A673 (cell line): ENCODE measurements at regions not wholly inside any gene's neighbourhood (a gene's known extent, or its start where the extent isn't known, plus 50 kb on each side); places are given as distances from the start of the nearest gene placed in this dataset.

Experiments used
- BruUV-seq: library from RNA; stranded (reverse); fragments of 400-500 nt; replicated peaks from 2 replicates; lab custom pipeline; 2021; lab: Mats Ljungman, UMichigan
- CTCF ChIA-PET: fragments of 300-600 bp; sonication (Branson Sonifier 250); formaldehyde crosslinking; loops from one replicate; lab custom pipeline; 2022; ENCODE audit warnings: antibody characterized with exemption; lab: Charles Lee
- POLR2A ChIA-PET: fragments of 300-600 bp; sonication (Branson Sonifier 250); formaldehyde crosslinking; loops from one replicate; lab custom pipeline; 2022; ENCODE audit warnings: antibody characterized with exemption; ENCODE audit not compliant: low non-redundant PET; lab: Charles Lee
- DNase-seq: peaks from one replicate; pipeline ENCODE4 v3.0.0-alpha.2; 2015; ENCODE audit warnings: low spot score
- H3K27ac ChIP-seq: fragments of 200-600 bp; sonication (generic); 2 replicates; pipeline ENCODE4 v1.5.1; 2016; ENCODE audit warnings: mixed run types, low read depth, mild to moderate bottlenecking, mixed read lengths, antibody characterized with exemption, low read length; ENCODE audit not compliant: poor library complexity, severe bottlenecking
- H3K27me3 ChIP-seq: fragments of 200-600 bp; sonication (generic); replicated peaks from 2 replicates; pipeline ENCODE4 v1.6.1; 2017; ENCODE audit warnings: mixed run types, low read depth, mild to moderate bottlenecking, mixed read lengths, antibody characterized with exemption, low read length; ENCODE audit not compliant: insufficient read depth, poor library complexity
- H3K36me3 ChIP-seq: fragments of 200-600 bp; sonication (generic); 2 replicates; pipeline ENCODE4 v1.6.1; 2016; ENCODE audit warnings: mixed run types, mild to moderate bottlenecking, mixed read lengths, antibody characterized with exemption, low read length; ENCODE audit not compliant: insufficient read depth, poor library complexity, severe bottlenecking
- H3K4me1 ChIP-seq: fragments of 200-600 bp; sonication (generic); 2 replicates; pipeline ENCODE4 v1.6.1; 2017; ENCODE audit warnings: mixed run types, mild to moderate bottlenecking, mixed read lengths, antibody characterized with exemption, low read length; ENCODE audit not compliant: insufficient read depth, poor library complexity, severe bottlenecking
- H3K4me3 ChIP-seq: fragments of 200-600 bp; sonication (generic); 2 replicates; pipeline ENCODE4 v1.5.1; 2016; ENCODE audit warnings: low read depth, mixed run types, mild to moderate bottlenecking, mixed read lengths, low read length; ENCODE audit not compliant: poor library complexity, severe bottlenecking
- H3K9me3 ChIP-seq: fragments of 200-600 bp; sonication (generic); 2 replicates; pipeline ENCODE4 v1.6.1; 2016; ENCODE audit warnings: mixed run types, low read depth, mild to moderate bottlenecking, mixed read lengths, antibody characterized with exemption, low read length; ENCODE audit not compliant: poor library complexity, severe bottlenecking
- EZH2 ChIP-seq: fragments of 200-600 bp; sonication (generic); IDR thresholded peaks from 2 replicates; pipeline ENCODE4 v1.6.1; 2017; ENCODE audit warnings: borderline replicate concordance, low read depth, mild to moderate bottlenecking, mixed read lengths, antibody characterized with exemption, low read length; ENCODE audit not compliant: poor library complexity, severe bottlenecking
- intact Hi-C: fragments of 100-400 bp; cut with micrococcal nuclease; formaldehyde crosslinking; loops from one replicate; pipeline ENCODE4 v1.10.0; 2022; ENCODE audit not compliant: unreplicated experiment
- TF ChIP-seq, protein P1 (sequence below): fragments of 300-800, 200-600 bp; sonication (generic); conservative IDR thresholded peaks from 2 replicates; pipeline ENCODE4 v1.5.1; 2017; ENCODE audit warnings: low read depth, mild to moderate bottlenecking, antibody characterized with exemption, low read length, moderate library complexity, mixed read lengths

DNA sequence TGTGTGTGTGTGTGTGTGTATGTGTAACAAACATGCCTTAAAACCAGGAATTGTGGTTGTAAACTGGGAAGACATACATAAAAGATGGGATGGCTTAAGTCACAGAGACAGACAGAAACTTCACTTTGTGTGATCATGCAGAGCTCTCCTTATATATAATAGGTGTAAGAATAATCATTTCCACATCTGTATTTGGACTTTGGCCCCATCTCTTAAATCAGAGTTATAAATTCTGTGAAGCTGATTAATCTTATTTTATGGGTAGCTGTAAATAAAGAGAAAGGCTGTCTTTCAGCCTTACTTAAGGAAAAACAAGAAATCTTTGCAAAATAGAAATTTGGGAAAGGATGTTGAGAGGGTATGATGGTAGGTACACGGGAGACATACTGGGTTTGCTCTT lies 174.6 kb upstream of the PITX2 start:
- CTCF ChIA-PET = no interaction called here
- no peak overlapping the region for H3K4me3 ChIP-seq
- no peak overlapping the region for H3K27ac ChIP-seq
- H3K36me3 ChIP-seq = no peaks in the 10 kb centered on the region
- POLR2A ChIA-PET = no interaction called here
- H3K27me3 ChIP-seq = no peaks in the 10 kb centered on the region
- H3K4me1 ChIP-seq = peaks cover 4% of the 10 kb centered on the region
- no peak for DNase-seq
- TF ChIP-seq EZH2 = no peak
- no peaks in the 10 kb centered on the region for H3K9me3 ChIP-seq
- intact Hi-C loops = no loop called here
- no TSS peak for BruUV-seq

DNA sequence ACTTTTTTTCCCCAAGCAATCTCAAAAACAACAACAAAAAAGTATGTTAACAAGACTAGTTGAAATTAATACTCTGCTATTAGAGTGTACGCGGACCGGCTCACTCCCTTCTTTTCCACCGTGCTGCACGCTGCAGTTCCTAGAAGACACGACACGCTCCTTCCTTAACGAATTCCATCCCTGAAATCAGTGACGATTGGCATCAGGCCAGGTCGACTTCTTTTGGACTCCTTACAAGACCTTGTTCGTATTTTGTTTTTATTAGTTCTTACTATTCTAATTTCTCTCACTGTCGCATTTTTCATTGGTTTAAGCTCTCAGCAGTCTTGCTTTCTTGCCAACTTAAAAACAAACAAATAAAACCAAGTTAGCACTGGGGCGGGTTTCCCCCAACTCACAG lies 175.8 kb upstream of the PITX2 start:
- BruUV-seq = no TSS peak
- peaks cover 4% of the 10 kb centered on the region for H3K4me1 ChIP-seq
- no peak for DNase-seq
- H3K9me3 ChIP-seq = no peaks in the 10 kb centered on the region
- TF ChIP-seq, protein P1, sequence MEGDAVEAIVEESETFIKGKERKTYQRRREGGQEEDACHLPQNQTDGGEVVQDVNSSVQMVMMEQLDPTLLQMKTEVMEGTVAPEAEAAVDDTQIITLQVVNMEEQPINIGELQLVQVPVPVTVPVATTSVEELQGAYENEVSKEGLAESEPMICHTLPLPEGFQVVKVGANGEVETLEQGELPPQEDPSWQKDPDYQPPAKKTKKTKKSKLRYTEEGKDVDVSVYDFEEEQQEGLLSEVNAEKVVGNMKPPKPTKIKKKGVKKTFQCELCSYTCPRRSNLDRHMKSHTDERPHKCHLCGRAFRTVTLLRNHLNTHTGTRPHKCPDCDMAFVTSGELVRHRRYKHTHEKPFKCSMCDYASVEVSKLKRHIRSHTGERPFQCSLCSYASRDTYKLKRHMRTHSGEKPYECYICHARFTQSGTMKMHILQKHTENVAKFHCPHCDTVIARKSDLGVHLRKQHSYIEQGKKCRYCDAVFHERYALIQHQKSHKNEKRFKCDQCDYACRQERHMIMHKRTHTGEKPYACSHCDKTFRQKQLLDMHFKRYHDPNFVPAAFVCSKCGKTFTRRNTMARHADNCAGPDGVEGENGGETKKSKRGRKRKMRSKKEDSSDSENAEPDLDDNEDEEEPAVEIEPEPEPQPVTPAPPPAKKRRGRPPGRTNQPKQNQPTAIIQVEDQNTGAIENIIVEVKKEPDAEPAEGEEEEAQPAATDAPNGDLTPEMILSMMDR = no peak
- no peak for TF ChIP-seq EZH2
- ChIA-PET CTCF (no interaction called here), POLR2A (no interaction called here)
- no peak overlapping the region for H3K27ac ChIP-seq
- no peaks in the 10 kb centered on the region for H3K27me3 ChIP-seq
- H3K36me3 ChIP-seq = no peaks in the 10 kb centered on the region
- intact Hi-C loops = no loop called here
- H3K4me3 ChIP-seq = no peak overlapping the region

DNA sequence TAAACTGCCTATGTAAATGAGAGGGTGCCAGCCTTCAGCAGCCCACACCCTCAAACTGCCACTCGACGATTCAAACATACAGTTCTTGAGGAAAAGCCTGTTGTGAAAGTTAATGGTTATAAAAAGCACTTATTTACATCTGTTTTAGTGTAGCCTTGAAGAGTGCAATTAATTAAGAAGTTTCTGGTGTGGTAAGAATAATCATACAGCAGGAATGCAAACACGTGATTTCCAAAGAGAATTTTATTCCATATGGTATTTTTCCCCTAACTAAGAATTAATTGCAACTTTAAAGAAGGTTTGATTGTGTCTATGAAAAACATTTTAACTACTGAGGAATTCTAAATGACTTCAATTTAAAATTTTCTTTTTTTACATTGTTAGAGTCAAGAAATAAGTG lies 176.3 kb upstream of the PITX2 start:
- Histone ChIP-seq H3K4me1 (peaks cover under 1% of the 10 kb centered on the region), H3K4me3 (no peak overlapping the region), H3K36me3 (no peaks in the 10 kb centered on the region), H3K27me3 (no peaks in the 10 kb centered on the region), H3K9me3 (no peaks in the 10 kb centered on the region), H3K27ac (no peak overlapping the region)
- CTCF ChIA-PET = no interaction called here
- TF ChIP-seq EZH2 = no peak
- TF ChIP-seq, protein P1 = no peak
- POLR2A ChIA-PET = no interaction called here
- intact Hi-C loops = no loop called here
- BruUV-seq = no TSS peak
- no peak for DNase-seq

DNA sequence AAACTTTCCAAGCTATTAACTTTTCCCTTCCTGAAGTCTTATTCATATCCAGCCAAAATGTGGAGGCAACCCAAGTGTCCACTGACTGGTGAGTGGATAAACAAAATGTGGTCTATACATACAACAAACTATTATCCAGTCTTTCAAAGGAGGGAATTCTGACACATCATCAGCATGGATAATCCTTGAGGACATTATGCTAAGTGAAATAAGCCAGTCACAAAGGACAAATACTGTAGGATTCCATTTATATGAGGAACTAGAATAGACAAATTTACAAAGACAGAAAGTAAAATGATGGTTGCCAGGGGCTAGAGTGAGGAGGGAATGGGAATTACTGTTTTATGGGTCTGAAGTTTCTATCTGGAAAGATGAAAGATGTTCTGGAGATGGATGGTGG lies 178.7 kb upstream of the PITX2 start:
- no peaks in the 10 kb centered on the region for H3K36me3 ChIP-seq
- TF ChIP-seq EZH2 = no peak
- TF ChIP-seq, protein P1 = no peak
- H3K9me3 ChIP-seq = no peaks in the 10 kb centered on the region
- ChIA-PET CTCF (no interaction called here), POLR2A (no interaction called here)
- no peak overlapping the region for H3K27ac ChIP-seq
- no TSS peak for BruUV-seq
- H3K27me3 ChIP-seq = no peaks in the 10 kb centered on the region
- intact Hi-C loops = no loop called here
- no peak overlapping the region for H3K4me3 ChIP-seq
- DNase-seq = no peak
- no peaks in the 10 kb centered on the region for H3K4me1 ChIP-seq
